IgD-negative memory B cell (primary cell): ENCODE measurements at regions not wholly inside any gene's neighbourhood (a gene's known extent, or its start where the extent isn't known, plus 50 kb on each side); places are given as distances from the start of the nearest gene placed in this dataset.

Experiments
- H3K27ac Mint-ChIP-seq, 3 donors: one replicate each; pipeline ENCODE4 v1.8.0; 2020 to 2022; ENCODE audit warnings: mild to moderate bottlenecking in 3 of 3, mixed read lengths in 3 of 3, moderate library complexity in 1 of 3
- H3K27me3 Mint-ChIP-seq: one replicate; pipeline ENCODE4 v1.8.0; 2021; ENCODE audit warnings: mixed read lengths
- H3K36me3 Mint-ChIP-seq: one replicate; pipeline ENCODE4 v1.8.0; 2020; ENCODE audit warnings: mild to moderate bottlenecking, mixed read lengths
- H3K4me1 Mint-ChIP-seq, 3 donors: one replicate each; pipeline ENCODE4 v1.8.0; 2020 to 2022; ENCODE audit warnings: mixed read lengths in 3 of 3, mild to moderate bottlenecking in 1 of 3
- H3K4me3 Mint-ChIP-seq, 4 donors: one replicate each; pipeline ENCODE4 v1.8.0; 2020 to 2022; ENCODE audit warnings: mild to moderate bottlenecking in 4 of 4, mixed read lengths in 4 of 4, moderate library complexity in 3 of 4
- H3K9me3 Mint-ChIP-seq, 3 donors: one replicate each; pipeline ENCODE4 v1.8.0; 2020 to 2021; ENCODE audit warnings: mixed read lengths in 3 of 3, mild to moderate bottlenecking in 1 of 3

DNA sequence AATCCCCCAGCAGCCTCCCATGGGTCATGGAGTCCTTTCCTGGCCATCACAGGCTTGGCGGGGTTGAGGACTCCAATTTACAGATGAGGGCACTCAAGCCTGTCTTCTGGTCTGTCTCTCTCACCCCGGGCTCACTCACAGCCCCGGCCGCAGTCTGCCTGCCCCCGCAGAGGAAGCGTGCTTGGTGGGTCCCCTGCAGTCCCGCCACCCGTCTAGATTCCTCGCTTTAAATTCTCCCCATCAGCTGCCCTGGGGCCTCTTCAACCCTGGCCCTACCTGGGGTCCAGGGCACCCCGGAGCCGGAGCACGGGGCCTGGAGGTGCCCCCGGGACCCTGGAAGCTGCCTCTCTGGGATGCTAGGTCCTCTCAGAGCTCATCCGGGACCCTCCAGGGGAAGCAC, 92.9 kb downstream of the ENGASE start:
- Mint-ChIP-seq H3K27ac (no peak overlapping the region), H3K4me3 (no peak overlapping the region), H3K27me3 (peaks cover 3% of the 10 kb centered on the region), H3K36me3 (no peaks in the 10 kb centered on the region), H3K4me1 (no peaks in the 10 kb centered on the region), H3K9me3 (no peaks in the 10 kb centered on the region)

DNA sequence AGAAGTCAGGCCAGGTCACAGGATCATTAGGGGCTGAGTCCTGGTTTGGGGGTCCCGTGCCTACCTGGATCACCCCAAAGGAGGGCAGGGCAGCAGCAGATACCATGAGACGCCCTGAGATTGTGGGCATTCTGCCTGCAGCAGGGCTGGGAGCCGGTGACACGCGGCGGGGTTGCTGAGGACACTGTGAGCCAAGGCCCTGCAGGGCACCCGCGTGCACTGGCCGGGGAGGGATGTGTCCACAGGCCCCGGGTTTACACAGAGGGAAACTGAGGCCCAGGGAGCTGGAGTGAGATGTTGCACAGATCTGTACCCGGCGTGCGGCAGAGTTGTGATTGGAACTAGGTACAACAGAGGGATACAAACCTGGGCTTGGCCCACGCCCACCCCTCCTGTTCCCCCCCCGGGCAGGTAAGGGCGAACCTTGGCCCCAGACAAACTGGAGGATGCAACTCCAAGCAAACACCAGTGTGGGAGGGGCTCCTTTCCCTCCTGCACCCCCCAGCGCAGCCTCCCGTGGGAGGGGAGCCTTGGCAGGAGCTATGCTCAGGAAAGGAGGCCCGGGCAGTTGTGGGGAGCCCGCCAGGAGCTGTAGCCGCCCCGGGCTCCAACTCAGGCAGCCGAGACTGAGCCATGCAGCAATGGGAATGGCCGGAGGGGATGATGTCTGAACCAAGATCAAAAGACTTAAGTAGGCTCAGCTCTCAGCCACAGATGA, 91.3 kb downstream of the ENGASE start:
- Mint-ChIP-seq H3K27ac (no peak overlapping the region), H3K4me1 (peaks cover 0 to 3% (median 0%) of the 10 kb centered on the region in 3 donors), H3K9me3 (no peaks in the 10 kb centered on the region), H3K36me3 (no peaks in the 10 kb centered on the region), H3K4me3 (no peak overlapping the region), H3K27me3 (peaks cover 3% of the 10 kb centered on the region)

DNA sequence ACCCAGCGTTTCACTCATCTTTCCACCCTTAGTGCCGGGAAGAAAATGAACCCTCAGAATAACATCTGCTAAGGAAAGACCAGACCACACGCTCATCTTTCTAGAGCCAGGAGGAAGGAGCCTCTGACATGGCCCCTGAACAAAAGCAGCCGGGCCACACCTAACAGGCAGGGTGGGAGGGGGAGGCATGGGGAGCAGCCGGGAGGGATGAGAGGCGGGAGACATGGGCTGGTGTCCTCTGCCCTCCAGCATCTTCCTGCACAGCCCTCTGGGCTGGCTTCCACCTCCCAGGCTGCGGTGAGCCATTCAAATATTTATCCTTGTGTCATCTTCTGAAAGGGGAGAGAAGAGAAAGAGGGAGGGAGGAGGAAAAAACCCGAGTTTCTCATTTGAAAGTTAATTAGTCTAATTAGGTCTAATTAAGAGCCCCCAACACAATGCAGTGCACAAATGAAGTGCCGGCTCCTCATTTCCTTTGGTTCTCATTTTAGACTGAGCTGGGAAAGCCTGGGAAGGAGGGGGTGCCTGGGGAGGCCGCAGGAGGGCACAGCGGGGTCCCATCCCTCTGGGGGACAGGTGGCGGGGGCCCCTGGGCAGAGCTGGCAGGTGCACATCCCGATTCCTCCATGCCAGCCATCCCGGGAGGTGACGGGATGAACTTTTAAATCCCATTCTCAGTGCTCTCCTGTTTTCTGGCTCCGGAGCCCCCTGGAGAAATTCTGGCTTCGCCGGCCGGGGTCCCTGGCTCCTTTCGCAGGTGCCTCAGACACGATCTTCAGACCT, 90.5 kb downstream of the ENGASE start:
- peaks cover 0 to 3% (median 0%) of the 10 kb centered on the region in 3 donors for H3K4me1 Mint-ChIP-seq
- no peak overlapping the region for H3K4me3 Mint-ChIP-seq
- H3K27ac Mint-ChIP-seq = no peak overlapping the region
- H3K27me3 Mint-ChIP-seq = peaks cover 3% of the 10 kb centered on the region
- no peaks in the 10 kb centered on the region for H3K9me3 Mint-ChIP-seq
- H3K36me3 Mint-ChIP-seq = no peaks in the 10 kb centered on the region

DNA sequence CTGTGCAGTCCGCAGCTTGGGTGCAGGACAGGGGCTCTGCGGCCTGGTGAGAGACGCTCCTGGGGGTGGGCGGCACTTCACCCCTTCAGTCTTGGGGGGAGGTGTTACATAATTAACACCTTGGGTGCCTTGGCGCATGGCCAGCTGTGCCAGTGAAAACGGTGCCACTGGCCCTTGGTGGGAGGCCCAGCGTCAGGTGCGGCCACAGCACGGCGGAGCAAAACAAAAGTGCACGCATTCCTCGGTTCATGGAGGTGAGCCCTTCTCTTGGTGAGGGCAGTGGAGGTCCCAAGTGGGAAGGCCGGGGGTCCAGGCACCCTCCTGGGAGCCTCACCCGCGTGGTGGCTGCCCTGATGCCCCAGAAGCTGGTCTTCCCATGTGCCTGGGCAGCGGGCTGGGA, 89.8 kb downstream of the ENGASE start:
- Mint-ChIP-seq H3K27ac (no peak overlapping the region), H3K27me3 (peaks cover 1% of the 10 kb centered on the region), H3K4me1 (peaks cover 0 to 3% (median 0%) of the 10 kb centered on the region in 3 donors), H3K9me3 (no peaks in the 10 kb centered on the region), H3K36me3 (no peaks in the 10 kb centered on the region), H3K4me3 (no peak overlapping the region)

DNA sequence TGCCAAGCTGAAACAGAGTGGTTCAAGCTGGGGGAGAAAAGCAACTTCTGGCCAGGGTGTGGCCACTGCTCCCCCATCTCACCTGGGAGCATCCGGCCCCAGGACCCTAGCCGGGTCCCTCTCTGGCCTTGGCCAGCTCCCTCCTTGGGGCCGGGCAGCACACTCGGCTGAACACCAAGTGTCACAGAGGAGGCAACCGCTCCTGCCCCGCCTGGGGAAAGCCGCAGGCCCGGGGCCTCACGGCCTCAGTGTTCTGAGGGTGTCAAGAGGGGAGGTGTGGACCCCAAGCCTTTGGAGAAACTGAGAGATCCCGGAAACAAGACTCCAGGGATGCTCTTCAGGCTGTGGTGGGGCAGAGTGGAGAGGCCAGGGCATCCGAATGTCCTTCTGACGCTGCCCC, 88.4 kb downstream of the ENGASE start:
- Mint-ChIP-seq H3K27ac (no peak overlapping the region), H3K4me3 (no peak overlapping the region), H3K4me1 (peaks cover 0 to 3% (median 0%) of the 10 kb centered on the region in 3 donors), H3K27me3 (peaks cover 1% of the 10 kb centered on the region), H3K36me3 (no peaks in the 10 kb centered on the region), H3K9me3 (no peaks in the 10 kb centered on the region)

DNA sequence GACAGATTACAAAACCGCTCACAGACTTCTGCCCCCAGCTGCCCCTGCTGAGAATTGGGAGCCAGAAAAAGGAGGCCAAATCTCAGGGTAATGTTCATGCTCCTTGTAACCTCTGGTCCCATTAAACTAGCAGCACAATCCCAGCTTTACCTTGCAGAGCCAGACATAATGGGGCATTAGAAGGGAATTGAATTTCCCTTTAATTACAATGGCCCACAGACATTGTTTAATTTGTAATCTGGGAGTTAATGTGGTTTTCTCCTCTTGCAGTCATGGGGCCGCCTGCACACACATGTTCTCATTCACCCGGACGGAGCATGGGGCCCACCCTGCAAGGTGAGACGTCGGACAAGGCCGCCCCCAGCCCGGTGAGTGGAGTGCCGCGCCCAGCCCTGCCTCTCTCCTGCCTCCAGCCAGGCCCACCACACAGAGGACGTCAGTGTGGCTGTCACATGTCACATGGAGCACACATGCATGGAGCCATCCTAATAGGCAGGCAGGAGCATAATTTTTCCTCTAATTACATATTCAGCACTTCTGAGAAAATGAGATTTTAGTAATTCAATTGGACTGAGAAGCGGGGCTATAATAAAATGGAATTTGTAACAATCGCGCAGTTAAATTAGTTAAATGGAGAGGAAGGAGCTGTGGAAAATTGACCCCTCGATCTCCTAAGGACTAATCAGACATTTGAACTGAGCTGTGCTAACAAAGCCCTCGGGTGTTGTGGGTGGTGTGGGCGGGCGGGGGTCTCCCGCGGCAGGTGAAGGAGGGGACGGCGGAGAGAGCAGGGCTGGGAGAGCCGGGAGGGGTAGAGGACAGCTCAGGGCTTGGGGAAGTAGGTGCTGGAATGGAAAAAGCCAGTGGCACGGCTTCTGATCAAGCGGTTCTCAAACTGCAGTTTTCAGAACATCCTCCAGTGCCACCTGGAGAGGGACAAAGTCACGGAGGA, 87.7 kb downstream of the ENGASE start:
- H3K4me1 Mint-ChIP-seq = peaks cover 0 to 3% (median 0%) of the 10 kb centered on the region in 3 donors
- no peaks in the 10 kb centered on the region for H3K27me3 Mint-ChIP-seq
- H3K9me3 Mint-ChIP-seq = no peaks in the 10 kb centered on the region
- H3K36me3 Mint-ChIP-seq = no peaks in the 10 kb centered on the region
- no peak overlapping the region for H3K4me3 Mint-ChIP-seq
- peak overlapping the region in 1 of 3 donors; percentile 61 for H3K27ac Mint-ChIP-seq

DNA sequence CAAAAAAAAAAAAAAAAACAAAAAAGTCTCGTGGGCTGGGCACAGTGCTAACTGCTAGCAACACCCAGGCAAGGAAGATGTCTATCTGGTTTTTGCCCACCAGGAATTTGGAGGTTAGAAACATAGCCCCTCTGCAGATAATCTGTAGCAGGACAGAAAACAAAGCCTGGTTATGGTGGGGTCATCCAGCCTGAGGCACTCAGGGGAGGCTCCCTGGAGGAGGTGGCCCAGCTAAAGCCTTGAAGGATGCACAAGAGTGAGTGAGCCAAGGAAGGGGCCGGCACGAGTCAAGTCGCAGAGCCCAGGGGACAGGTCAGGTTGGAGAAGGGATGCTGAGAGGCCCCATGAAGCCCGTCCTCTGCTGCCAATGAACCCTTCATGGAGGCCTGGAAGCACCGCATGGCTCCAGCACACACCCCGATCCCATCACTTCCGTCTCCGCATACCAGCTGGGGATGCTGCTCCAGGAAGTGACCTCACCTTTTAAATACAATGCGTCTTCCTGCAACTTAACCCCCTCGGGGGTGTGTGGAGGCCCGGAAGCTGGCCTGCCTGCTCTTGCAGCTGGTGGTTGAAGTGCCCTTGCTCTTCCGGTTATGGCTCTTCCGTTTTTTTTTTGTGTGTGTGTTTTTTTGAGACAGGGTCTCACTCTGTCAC, 86.5 kb downstream of the ENGASE start:
- no peaks in the 10 kb centered on the region for H3K9me3 Mint-ChIP-seq
- no peaks in the 10 kb centered on the region for H3K36me3 Mint-ChIP-seq
- H3K27me3 Mint-ChIP-seq = no peaks in the 10 kb centered on the region
- H3K4me3 Mint-ChIP-seq = no peak overlapping the region
- no peak overlapping the region for H3K27ac Mint-ChIP-seq
- H3K4me1 Mint-ChIP-seq = peaks cover 0 to 3% (median 0%) of the 10 kb centered on the region in 3 donors

DNA sequence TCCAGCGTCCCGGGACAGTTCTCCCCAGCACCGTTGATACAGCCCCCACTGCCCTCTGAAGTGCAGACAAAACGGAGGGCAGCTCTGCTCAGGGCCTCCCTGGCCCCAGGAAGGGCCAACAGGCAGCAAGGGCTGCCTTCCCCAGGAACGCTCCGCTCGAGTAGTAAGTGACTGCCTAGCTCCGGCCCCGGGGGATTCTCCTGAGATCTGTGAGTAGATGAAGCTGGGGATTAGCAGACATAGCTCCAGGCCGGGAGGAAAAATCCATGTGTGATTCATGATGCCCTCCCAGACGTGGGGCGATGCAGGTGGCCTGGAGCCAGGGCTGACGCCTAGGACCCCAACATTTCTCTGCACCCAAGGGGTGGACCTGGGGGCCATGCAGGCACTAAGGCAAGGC, 85.3 kb downstream of the ENGASE start:
- Mint-ChIP-seq H3K4me3 (no peak overlapping the region), H3K36me3 (no peaks in the 10 kb centered on the region), H3K9me3 (no peaks in the 10 kb centered on the region), H3K27me3 (no peaks in the 10 kb centered on the region), H3K27ac (no peak overlapping the region), H3K4me1 (peaks cover 0 to 3% (median 0%) of the 10 kb centered on the region in 3 donors)

DNA sequence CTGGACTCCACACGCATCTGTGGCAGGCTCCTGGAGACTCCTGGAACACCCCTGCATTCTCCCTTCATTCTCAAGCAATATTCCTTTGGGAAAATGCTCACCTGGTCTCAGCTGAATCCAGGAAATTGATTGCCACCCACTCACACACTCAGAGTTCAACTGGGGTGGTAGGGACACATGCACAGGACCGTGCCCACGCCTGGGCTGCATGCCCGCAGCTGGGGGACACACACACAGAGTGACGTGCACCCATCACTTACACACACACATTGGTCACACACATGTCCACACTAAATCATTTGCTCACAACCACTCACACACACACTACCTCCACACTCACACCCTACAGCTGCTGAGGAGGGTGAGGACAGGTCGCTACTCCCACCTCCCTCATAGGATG, 84.8 kb downstream of the ENGASE start:
- H3K36me3 Mint-ChIP-seq = no peaks in the 10 kb centered on the region
- H3K9me3 Mint-ChIP-seq = no peaks in the 10 kb centered on the region
- no peak overlapping the region for H3K4me3 Mint-ChIP-seq
- H3K27ac Mint-ChIP-seq = no peak overlapping the region
- H3K4me1 Mint-ChIP-seq = peaks cover 0 to 3% (median 0%) of the 10 kb centered on the region in 3 donors
- no peaks in the 10 kb centered on the region for H3K27me3 Mint-ChIP-seq

DNA sequence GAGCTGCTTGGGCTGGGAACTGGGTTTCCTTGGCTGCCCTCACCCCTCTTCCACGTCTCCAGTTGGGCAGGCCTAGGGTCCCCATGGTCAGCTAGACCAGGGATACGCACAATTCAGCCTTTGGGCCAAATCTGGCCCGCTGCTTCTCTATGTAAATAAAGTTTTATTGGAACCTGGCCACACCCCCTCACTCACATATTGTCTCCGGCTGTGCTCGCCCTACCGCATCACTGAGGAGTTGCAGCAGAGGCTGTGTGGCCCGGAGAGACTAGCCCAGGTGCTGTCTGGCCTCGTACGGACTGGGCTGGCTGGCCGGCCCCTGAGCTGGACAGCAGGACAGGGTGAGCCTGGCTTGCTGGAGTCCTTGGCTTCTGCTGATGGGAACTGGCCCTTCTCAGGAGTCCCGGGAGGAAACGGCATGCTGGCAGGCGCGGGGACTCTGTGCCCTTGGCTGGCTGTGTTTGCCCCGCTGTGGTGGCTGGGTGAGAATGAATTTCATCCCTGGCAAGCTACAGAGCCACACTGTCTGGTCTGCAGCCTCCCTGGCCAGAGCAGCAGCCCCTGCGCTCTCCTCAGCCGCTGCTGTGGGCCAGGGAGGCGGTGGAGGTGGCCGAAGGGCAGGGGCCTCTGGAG, 82.0 kb downstream of the ENGASE start:
- no peaks in the 10 kb centered on the region for H3K36me3 Mint-ChIP-seq
- H3K4me3 Mint-ChIP-seq = no peak overlapping the region
- no peak overlapping the region for H3K27ac Mint-ChIP-seq
- H3K27me3 Mint-ChIP-seq = no peaks in the 10 kb centered on the region
- peaks cover 0 to 2% (median 0%) of the 10 kb centered on the region in 3 donors for H3K9me3 Mint-ChIP-seq
- H3K4me1 Mint-ChIP-seq = peaks cover 0 to 3% (median 0%) of the 10 kb centered on the region in 3 donors

DNA sequence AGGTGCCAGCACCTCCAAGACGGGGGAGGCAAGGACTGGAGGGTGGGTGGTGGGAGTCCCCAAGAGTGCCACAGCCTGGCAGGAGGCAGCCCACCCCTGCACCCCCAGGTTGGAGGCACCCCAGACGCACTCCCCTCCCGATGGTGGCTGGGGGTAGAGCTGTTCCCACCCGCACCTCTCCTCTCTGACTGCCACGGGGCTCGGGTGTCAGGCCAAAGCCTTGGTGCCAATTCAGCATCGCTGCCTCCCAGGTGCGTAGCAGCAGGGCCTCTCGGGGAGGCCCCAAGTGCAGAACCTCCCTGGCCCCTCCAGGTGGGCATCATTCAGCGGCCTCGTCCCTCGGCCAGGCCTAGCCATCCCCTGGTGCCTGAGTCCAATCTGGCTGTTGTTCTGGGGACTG, 81.1 kb downstream of the ENGASE start:
- Mint-ChIP-seq H3K27me3 (no peaks in the 10 kb centered on the region), H3K27ac (no peak overlapping the region), H3K36me3 (no peaks in the 10 kb centered on the region), H3K4me3 (no peak overlapping the region), H3K4me1 (no peaks in the 10 kb centered on the region), H3K9me3 (peaks cover 0 to 2% (median 0%) of the 10 kb centered on the region in 3 donors)

DNA sequence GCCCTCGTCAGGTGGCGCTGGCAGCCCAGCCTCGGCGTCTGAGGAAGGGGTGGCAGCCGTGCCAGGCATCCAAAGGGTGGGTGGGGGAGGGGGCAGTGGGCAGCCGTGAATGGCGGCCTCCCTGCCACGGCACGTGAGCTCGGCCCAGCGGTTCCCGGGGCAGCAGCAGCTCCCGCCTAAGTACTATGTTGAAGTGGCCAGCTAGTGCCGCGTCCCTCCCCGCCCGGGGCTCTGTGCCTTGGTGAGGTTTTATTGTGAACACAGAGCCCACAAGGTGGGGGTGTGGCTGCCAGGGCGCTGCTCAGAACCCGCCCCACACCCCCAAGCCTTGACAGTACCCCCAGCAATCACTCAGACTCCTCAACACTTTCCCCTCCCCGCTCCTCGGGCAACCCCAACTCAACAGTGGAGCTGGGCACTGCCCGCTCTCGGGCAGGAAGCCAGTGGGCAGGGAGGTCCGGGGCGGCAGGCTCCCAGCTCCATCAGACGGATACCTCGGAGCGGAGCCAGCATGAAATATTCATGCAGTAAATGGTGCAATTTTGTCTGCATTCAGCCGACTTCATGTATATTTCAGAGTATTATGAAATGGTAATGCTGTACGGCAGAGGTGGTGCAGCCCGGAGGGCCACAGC, 80.4 kb downstream of the ENGASE start:
- no peak overlapping the region for H3K27ac Mint-ChIP-seq
- H3K9me3 Mint-ChIP-seq = peaks cover 0 to 2% (median 0%) of the 10 kb centered on the region in 3 donors
- H3K4me1 Mint-ChIP-seq = no peaks in the 10 kb centered on the region
- H3K27me3 Mint-ChIP-seq = no peaks in the 10 kb centered on the region
- no peak overlapping the region for H3K4me3 Mint-ChIP-seq
- no peaks in the 10 kb centered on the region for H3K36me3 Mint-ChIP-seq

DNA sequence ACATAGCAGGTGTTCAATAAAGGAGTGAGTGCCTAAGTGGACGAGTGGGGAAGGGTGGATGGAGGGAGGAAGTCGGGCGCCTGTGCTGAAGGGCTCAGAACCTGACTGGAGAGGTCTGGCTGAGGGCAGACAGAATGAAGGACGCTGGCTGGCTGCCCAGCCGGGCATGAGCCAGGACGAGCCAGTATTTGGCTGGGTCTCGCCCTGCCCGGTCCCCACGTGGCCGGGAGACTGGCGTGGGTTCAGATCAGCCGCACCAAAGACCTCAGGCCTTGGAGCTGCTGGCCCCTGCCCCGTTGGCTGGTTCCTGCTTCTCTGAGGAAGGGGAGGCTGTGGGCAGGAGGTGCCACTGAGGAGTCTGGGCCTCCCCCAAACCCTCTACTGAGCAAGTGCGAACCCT, 79.8 kb downstream of the ENGASE start:
- H3K27me3 Mint-ChIP-seq = no peaks in the 10 kb centered on the region
- H3K4me3 Mint-ChIP-seq = no peak overlapping the region
- H3K4me1 Mint-ChIP-seq = no peaks in the 10 kb centered on the region
- H3K9me3 Mint-ChIP-seq = peaks cover 0 to 2% (median 0%) of the 10 kb centered on the region in 3 donors
- no peaks in the 10 kb centered on the region for H3K36me3 Mint-ChIP-seq
- no peak overlapping the region for H3K27ac Mint-ChIP-seq
